HG03565 (cell line): ENCODE measurements at regions not wholly inside any gene's neighbourhood (a gene's known extent, or its start where the extent isn't known, plus 50 kb on each side); places are given as distances from the start of the nearest gene placed in this dataset.
"Not testable (repeated sequence)": the region's sequence is repeated elsewhere in the genome, so short reads cannot be mapped to it uniquely, and the experiment has no call there.

ENCODE experiments used
- ATAC-seq: cut with Tn5 transposase; IDR thresholded peaks from one replicate; pipeline ENCODE4 v1.9.1; 2021; ENCODE audit warnings: mild to moderate bottlenecking, moderate library complexity; ENCODE audit not compliant: unreplicated experiment

GRCh38 chr21:33994373-33994772 is 78.8 kb upstream of the ATP5PO start:
- ATAC-seq = no peak

GRCh38 chr21:33993286-33994231 is 78.0 kb upstream of the ATP5PO start:
- no peak for ATAC-seq

- not testable (repeated sequence) for ATAC-seq
Measured at GRCh38 chr21:33992412-33992811, 76.8 kb upstream of the ATP5PO start.

- no peak for ATAC-seq
Measured at GRCh38 chr21:33991133-33991532, 75.5 kb upstream of the ATP5PO start.

- no peak for ATAC-seq
Measured at GRCh38 chr21:33989440-33989839, 73.8 kb upstream of the ATP5PO start.

GRCh38 chr21:33988237-33989017 is 72.8 kb upstream of the ATP5PO start:
- no peak for ATAC-seq

- no peak for ATAC-seq
Measured at GRCh38 chr21:33987461-33987860, 71.9 kb upstream of the ATP5PO start.

GRCh38 chr21:33985117-33986050 is 69.8 kb upstream of the ATP5PO start:
- no peak for ATAC-seq

GRCh38 chr21:33984021-33984481 is 68.4 kb upstream of the ATP5PO start:
- ATAC-seq = no peak

GRCh38 chr21:33981391-33982101 is 65.9 kb upstream of the ATP5PO start:
- no peak for ATAC-seq

GRCh38 chr21:33980276-33980916 is 64.8 kb upstream of the ATP5PO start:
- no peak for ATAC-seq

GRCh38 chr21:33978585-33978984 is 63.0 kb upstream of the ATP5PO start:
- no peak for ATAC-seq

- ATAC-seq = no peak
Measured at GRCh38 chr21:33977721-33978369, 62.2 kb upstream of the ATP5PO start.

GRCh38 chr21:33977017-33977720 is 61.6 kb upstream of the ATP5PO start:
- no peak for ATAC-seq

- ATAC-seq = no peak
Measured at GRCh38 chr21:33976082-33977016, 60.7 kb upstream of the ATP5PO start.

GRCh38 chr21:33975548-33976081 is 60.0 kb upstream of the ATP5PO start:
- ATAC-seq = peak; percentile 89
